ENCODE measurements at regions not wholly inside any gene's neighbourhood (a gene's known extent, or its start where the extent isn't known, plus 50 kb on each side); places are given as distances from the start of the nearest gene placed in this dataset.
"Not testable (repeated sequence)": the region's sequence is repeated elsewhere in the genome, so short reads cannot be mapped to it uniquely, and the experiment has no call there.

DNA sequence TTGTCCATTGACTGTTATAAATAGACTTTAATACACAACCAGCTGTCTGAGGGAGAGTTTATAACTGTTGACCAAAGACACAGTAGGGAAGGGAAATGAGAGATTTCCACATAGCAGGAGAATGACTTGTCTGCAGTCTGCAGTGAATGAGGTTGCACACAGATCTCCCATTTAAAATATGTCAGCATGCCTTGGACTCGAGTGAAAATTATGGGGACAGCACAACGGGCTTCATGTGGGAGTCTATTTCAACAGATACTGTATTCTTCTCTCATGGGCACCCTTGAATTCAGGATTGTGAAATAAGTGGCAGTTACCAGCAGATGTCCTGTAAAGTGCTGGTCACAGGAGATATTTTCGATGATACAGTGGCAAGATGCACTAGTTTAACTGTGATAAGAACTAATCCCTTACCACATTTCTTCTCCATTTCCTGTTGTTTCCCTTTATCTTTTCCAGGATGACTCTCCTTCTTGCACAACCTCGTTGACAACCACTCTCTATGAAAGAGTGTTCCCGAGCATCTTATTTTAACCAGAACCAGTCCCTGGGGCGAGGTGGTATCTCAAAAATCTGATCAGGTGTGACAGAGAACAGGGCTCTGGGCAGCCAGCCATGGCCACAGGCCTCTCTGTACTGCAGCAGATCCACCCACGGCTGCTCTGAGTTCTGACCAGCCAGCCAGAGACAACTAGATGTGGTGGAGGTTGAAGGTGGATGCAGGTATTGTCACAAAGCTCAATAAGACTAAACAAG, 51.5 kb upstream of the MAP3K1 start:
- no peak for DNase-seq

GRCh38 chr5:56763182-56763581, 52.2 kb upstream of the MAP3K1 start:
- no peak for DNase-seq

DNA sequence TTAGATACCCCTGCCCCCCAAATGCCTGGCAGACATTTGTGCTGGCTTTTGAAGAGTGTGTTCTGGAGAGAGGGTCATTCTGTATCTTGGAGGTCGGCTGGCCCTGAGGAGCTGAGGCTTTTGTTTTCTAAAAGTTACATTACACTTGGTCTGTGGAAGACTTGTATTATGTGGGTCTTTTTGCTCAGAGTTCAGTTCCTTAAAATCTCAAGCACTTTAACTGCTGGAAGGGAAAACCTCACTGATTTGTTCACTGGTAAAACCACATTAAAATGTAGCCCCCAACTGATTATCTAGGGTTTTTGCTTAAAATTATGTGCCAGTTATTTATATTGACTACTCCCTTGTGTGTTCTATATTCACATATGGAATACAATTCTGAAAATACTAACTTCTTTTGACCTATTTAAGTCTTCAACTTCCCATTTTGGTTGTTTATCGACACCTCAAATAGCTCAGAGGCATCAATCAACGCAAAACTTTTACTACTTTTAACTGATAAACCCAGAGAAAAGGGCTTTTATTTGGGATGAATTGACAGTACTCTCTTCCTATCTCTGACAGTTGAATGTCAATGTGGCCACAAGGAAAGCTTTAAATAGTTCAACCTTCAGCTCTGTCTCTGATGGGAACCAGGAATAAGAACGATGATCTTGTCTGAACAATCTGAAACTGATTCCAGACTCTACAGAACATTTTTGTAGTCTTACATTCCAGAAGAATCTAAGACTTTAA, 54.0 kb upstream of the MAP3K1 start:
- no peak for DNase-seq

GRCh38 chr5:56760723-56761122, 54.6 kb upstream of the MAP3K1 start:
- DNase-seq, result no peak

- DNase-seq, result no peak
These were observed 55.7 kb upstream of the MAP3K1 start for GRCh38 chr5:56759521-56760216.

GRCh38 chr5:56757077-56757476, 58.3 kb upstream of the MAP3K1 start:
- DNase-seq, result no peak

GRCh38 chr5:56755036-56755555, 60.3 kb upstream of the MAP3K1 start:
- no peak for DNase-seq

DNA sequence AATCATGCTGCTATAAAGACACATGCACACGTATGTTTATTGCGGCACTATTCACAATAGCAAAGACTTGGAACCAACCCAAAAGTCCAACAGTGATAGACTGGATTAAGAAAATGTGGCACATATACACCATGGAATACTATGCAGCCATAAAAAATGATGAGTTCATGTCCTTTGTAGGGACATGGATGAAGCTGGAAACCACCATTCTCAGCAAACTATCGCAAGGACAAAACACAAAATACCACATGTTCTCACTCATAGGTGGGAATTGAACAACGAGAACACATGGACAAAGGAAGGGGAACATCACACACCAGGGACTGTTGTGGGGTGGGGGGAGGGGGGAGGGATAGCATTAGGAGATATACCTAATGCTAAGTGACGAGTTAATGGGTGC, 61.8 kb upstream of the MAP3K1 start:
- not testable (repeated sequence) for DNase-seq

DNA sequence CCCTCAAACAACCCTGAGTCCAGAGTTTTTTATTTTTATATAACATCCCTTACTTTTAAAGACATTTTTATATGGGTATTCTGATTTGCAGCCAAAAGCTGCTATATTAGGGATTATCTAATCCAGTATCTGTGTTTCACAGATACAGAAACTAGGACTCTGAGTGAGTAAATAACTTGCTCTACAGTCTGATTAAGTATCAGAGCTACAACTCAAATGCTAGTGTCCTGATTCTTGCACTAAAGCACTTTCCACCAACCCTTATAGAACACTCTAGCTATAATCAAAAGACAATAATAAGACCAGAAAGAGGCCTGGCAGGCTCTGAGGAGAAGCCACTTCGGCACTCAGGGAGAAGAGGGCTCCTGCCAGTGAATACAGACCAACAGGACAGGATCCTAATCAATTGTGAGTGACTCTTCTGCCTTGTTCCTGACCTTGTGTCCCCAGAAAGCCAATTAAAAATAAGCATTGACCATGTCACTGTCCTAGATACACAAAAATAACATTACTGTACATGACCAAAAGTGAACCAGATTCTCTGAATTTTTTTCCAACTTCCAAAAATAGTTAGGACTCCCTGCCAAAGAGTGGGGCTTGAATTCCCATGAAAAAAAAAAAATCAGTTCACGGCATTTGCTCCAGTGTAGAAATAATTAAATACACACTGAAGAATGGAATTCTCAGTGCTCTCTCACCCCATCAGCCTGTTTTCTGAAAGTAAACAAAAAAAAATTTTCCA, 63.6 kb upstream of the MAP3K1 start:
- no peak for DNase-seq

- DNase-seq, result no peak
These were observed 65.5 kb upstream of the MAP3K1 start for GRCh38 chr5:56749842-56750241.

DNA sequence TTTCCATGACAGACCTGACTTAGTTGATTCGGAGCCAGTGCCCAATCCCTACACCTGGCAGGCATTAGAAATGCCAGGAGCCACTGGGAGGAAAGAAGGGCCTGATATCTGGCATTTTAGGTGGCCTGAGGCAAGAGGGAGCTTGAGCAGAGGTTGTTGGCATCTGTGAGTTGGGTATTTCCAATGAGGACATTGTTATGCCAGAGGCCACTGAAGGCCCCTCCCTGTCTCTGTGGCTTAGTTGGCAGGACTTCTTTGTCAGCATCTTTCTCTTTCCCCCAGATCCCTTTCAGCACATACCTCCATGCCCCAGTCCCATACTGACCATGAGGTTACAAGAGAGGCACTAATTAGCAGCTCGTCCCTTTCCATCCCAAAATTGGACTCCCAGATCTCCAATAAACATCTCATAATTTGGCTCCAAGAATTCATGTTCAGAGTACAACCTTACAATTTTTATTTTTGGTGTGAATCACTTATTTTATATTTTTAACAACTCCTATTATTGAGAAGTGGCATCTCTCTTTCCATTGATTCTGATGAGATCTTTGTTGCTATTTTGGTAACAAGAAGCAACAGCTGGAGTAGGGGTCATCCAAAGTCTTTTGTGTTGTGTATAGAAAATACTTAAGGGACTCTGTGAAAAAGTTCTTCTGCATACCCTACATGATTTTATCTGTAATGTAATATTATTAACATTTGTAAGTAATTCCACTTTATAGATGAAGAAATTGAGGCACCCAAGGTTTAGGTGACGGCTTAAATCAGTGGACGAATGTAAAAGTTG, 68.6 kb upstream of the MAP3K1 start:
- DNase-seq, result no peak

DNA sequence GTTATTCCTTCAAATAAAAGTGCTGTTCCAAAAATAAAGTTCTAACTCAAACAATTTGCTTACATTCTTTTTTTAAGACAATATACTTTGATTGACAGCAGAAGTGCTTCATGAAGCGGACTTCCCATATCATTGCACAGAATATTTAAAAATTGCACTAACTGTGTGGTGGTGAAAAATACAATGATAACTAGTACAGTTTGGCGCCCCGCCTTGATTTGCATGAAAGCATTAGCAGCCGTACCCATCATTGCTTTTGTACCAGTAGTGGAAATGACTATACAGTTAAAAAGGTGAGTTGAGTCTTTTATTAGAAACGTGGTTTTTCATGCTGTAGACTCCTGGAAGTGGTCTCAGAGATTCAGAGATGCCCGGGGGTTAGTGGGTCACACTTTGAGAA, 69.5 kb upstream of the MAP3K1 start:
- DNase-seq, result no peak

- DNase-seq, result no peak
These were observed 74.5 kb upstream of the MAP3K1 start for GRCh38 chr5:56740868-56741267.

DNA sequence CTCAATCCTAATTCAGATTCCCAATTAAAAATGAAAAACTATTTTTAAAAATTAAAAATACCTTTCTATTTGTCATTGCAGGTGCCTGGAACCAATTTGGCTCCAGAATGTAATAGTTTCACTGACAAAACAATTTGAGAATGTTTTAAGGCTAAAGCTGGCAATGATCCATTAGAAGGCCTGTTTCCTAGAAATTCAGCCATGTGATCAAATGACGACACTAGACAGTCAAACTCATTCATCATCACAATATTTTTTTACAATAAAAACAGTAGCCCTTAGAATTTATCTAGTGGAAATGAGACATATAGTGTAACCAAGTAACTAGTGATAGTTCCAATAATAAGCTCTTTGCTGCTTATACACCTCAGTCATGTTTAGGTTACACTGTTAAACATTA, 75.4 kb upstream of the MAP3K1 start:
- no peak for DNase-seq

GRCh38 chr5:56737951-56738606, 77.3 kb upstream of the MAP3K1 start:
- DNase-seq, result no peak

DNA sequence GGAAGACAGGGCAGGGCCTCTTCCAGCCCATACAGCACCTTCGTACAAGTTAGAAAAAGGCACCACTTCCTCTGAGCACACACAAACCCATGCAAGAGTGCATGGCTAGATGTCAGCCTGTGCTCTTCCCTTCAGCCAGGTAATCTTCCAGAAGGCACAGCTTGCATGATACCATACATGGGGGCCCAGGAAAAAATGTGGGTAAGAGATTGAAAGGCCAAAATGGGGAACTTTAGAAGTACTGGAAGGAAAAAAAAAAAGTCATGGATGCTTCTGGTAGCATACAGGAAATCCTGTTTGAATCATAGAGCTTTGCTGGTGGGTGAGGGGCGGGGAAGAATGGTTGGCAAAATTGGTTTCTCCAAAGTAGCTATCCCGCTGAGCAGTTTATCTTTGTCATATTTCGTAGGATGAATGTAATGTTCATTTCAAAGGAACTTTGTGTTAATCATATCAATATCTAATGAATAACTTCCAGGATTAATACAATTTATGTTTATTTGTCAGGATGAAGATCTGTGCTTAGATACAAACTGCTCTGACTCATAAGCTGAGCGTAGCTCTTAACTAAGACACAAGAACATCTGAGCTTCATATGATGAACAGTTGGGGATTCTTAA, 78.2 kb upstream of the MAP3K1 start:
- DNase-seq, result peak; percentile 37

DNA sequence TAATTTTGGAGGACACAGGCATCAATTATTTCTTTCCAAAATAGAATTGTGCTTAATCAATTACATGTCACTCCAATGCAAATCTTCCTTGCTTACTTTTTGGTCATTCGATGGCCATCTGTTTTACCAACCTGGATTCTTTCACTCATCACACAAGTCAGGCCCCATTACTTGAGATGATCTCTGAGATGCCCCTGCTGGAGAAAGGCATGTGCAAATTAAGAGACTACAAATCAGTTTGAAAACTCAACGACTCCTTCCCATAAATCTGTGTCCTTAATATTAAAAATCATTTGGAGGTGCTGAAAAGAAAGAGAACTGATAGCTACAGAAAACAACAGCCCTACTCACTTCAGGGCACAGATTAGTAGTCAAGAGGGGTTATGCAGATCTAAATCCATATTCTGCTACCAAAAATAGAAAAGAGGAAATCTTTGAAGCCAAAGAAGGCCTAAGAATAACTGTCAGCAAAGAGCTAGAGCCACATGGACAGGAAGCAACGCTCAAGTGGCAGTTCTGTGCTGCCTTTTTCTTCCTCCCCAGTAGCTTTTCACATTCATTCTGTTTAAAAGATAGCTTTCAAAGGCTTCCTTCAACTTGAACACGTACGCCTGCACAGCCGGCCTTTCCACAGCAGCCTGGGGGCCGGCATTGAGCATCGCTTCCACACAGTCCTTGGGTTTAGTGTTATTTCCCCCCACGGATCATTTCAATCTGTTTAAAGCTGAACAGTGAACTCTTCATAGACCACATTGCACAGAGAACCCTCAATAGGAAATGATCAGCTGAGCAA, 79.3 kb upstream of the MAP3K1 start:
- peak; percentile 32 for DNase-seq

DNA sequence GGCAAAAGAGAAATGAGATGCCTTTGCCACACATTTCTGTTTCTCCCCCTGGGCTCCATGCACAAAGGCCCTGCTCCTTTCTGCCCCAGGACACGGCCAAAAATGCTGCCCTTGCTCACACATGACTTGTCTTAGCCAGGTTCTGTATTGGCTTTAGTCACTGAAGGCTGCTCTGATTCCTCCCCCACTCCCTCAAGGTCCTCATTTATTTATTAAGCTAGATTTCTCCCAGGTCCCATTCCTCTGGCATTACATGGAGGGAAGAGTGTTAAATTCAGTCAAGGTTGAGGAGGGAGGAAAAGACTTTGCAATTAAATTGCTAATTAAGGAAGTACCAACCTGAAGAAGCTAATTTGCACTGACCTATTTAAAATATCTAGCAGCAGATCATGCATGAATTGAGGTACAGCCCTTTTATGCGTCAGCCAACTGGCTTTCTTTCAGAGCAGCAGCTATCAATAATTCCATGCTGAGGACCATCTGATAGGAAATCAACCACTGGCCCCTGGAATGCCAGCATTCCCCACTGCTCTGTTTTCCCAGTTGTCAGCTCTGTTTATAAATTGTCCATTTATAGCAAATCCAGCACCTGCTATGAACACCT, 81.2 kb upstream of the MAP3K1 start:
- no peak for DNase-seq

DNA sequence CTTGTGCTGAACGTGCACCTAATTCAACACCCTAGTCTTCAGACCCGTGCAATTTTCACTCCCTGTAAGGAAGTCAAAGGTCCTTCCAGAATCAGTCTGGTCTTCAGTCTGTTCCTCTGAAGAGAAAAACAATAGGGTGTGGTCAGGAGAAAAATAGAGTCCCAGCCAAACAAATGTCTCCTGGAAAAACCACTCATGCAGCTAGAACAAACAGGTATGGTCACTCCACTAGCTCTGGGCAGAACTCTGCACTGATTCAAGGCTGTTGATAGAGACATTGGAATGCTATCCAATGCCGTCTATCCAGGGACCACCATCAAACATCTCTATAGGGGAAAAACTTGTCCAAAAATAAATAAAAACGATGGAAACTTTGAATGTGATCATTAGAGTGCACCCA, 81.8 kb upstream of the MAP3K1 start:
- DNase-seq, result no peak

DNA sequence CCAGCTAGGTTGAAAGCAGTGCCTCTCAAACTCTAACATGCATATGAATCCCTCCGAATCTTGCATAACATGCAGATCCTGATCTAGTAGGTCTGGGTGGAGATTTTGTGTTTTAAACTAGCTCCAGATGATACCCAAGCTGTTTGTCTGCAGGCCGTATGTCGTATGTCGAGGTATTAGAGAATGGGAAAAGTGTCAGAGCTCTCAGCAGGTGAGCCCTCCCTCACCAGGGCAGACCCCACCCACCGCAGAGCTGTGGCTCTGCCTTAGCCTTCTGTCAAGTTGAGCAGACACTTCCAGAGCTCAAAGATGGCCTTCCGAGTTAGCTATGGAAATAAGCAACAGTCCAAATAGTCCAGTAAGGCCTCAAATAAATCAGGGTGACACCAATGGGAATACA, 83.2 kb upstream of the MAP3K1 start:
- no peak for DNase-seq

Data from CD4-positive, alpha-beta T cell treated with Interleukin-6 for 4 hours (primary cell).